Left cardiac atrium (tissue), 4 donors: ENCODE measurements at regions not wholly inside any gene's neighbourhood (a gene's known extent, or its start where the extent isn't known, plus 50 kb on each side); places are given as distances from the start of the nearest gene placed in this dataset.
A peak's percentile ranks its signal among the peaks of the same experiment; 100 is the strongest.
"Not testable (repeated sequence)": the region's sequence is repeated elsewhere in the genome, so short reads cannot be mapped to it uniquely, and the experiment has no call there.

ENCODE experiments used
- ATAC-seq, 2 donors: fragments of 200-7000 bp; cut with Tn5 transposase; one replicate each; pipeline ENCODE4 v1.9.1; 2020; ENCODE audit warnings: mild to moderate bottlenecking in 2 of 2, moderate library complexity in 2 of 2
- DNase-seq: peaks from one replicate; pipeline ENCODE4 v3.0.0-alpha.2; 2020
- intact Hi-C, 2 donors: fragments of 100-400 bp; cut with DNase I; formaldehyde crosslinking; loops; one replicate each; pipeline versions ENCODE4 v1.14.1 to v1.15.1; 2022 to 2023
- donor health status: DM: no; HTN: yes; CAD: no.
- donor health status: DM: no; HTN: yes; CAD: no; lungs with severe emphysema.
- donor health status: DM: yes; HTN: yes; CAD: no.
- donor health status: Dilated cardiomyopathy.

DNA sequence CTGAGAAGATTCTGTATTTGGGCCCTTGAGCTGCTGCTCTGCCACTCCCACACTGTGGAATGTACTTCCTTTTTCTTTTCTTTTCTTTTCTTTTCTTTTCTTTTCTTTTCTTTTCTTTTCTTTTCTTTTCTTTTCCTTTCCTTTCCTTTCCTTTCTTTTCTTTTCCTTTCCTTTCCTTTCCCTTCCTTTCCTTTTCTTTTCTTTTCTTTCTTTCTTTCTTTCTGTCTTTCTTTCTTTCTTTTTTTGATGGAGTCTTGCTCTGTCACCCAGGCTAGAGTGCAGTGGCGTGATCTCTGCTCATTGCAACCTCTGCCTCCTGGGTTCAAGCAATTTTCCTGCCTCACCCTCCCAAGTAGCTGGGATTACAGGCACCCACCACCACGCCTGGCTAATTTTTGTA, 89.8 kb downstream of the DNAAF6 start:
- DNase-seq, ATAC-seq, intact Hi-C loops: not testable (repeated sequence)

GRCh38 chrX:107298276-107298675, 91.9 kb downstream of the DNAAF6 start:
- intact Hi-C loops = no loop called here
- DNase-seq = no peak
- no peak for ATAC-seq

DNA sequence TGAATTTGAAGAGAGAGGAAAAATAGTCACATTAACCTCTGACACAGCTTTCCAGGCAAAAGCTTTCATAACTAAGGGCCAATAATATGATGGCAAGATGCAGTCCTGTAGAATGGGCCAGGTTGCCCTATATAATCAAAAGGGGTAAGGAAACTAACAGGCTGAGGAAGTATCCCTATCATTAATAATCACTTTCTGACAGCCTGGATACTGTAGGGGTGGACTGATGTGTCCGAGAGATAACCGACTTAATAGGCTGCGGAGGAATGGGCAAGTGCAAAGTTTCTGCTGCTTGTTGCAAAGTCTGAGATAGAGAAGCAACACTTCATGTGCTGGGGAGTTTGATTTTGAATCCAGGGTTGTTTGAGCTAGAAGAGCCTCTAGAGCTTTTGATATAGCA, 94.8 kb downstream of the DNAAF6 start:
- no peak for ATAC-seq
- intact Hi-C loops = no loop called here
- no peak for DNase-seq

DNA sequence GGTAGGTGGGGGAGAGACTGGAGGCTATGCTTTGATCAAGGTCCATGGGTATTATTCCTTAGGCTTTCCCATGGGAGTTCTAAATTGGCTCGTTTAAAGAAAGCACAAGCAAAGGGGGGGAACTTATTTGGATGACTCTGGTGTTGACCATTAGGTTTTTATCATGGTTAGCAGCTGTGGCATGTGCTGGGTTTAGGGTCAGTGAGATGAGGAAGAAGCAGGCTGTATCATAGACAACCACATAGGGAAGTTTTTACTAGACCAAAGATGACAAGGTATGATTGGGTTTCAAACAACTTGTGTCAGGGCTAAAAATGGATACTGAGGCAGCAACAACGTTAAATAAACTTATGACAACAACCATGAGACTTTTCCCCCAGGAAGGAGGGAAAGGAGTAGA, 97.7 kb downstream of the DNAAF6 start:
- no peak for DNase-seq
- intact Hi-C loops = no loop called here
- ATAC-seq = no peak

- no peak for DNase-seq
- no peak for ATAC-seq
- intact Hi-C loops = no loop called here
These were observed 117.5 kb downstream of the DNAAF6 start for GRCh38 chrX:107323786-107324492.

GRCh38 chrX:107324493-107325310, 118.3 kb downstream of the DNAAF6 start:
- peak; percentile 68 to 71 for ATAC-seq
- intact Hi-C loops = no loop called here
- DNase-seq = peak; percentile 36

DNA sequence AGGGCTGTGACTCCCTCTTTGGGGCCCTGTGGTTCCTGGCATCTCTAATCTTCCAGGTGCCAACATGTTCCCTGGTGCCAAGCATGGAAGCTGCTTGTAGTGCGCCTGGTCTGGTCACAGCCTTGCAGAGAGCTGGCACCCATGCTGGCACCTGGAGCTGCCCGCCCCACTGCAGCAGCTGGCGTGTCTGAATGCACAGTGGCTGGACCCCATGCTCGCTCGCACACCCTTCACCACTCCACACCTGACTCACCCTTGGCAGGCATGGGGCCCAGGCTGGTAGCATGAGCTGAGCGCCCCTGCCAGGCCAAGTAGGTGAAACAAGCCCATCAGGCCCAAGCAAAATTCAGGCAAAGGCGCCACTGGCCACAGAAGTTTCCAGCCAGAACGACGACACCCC, 119.1 kb downstream of the DNAAF6 start:
- ATAC-seq (no peak), DNase-seq (no peak)
- intact Hi-C loops = no loop called here

- DNase-seq = no peak
- no peak for ATAC-seq
- intact Hi-C loops = no loop called here
These were observed 101.4 kb upstream of the FRMPD3 start for GRCh38 chrX:107348051-107348450.

- DNase-seq (no peak), ATAC-seq (no peak)
- intact Hi-C loops = no loop called here
These were observed 100.5 kb upstream of the FRMPD3 start for GRCh38 chrX:107348990-107349389.

DNA sequence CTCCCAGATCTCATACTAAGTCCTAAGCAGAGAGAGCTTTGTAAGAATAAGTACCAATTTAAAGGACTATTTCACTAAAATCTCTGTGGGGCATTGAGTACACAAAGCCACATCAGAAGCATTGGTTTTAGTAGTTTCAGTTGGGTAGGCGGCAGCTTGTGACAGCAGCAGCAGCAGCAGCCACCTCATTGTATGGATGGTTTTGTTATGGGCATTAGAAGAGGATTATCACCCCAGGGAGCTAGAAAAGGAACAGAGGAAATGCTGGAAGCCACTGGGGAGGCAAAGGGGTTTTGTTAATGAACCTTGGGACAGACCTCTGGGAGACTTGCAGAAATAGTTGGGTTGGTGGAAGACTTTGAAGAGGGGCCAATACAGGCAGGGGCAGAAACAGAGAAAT, 93.9 kb upstream of the FRMPD3 start:
- ATAC-seq (no peak), DNase-seq (no peak)
- intact Hi-C loops = no loop called here

- DNase-seq (no peak), ATAC-seq (no peak)
- intact Hi-C loops = no loop called here
These were observed 88.6 kb upstream of the FRMPD3 start for GRCh38 chrX:107360788-107361360.

- ATAC-seq, intact Hi-C loops, DNase-seq: not testable (repeated sequence)
These were observed 79.3 kb upstream of the FRMPD3 start for GRCh38 chrX:107370185-107370584.

DNA sequence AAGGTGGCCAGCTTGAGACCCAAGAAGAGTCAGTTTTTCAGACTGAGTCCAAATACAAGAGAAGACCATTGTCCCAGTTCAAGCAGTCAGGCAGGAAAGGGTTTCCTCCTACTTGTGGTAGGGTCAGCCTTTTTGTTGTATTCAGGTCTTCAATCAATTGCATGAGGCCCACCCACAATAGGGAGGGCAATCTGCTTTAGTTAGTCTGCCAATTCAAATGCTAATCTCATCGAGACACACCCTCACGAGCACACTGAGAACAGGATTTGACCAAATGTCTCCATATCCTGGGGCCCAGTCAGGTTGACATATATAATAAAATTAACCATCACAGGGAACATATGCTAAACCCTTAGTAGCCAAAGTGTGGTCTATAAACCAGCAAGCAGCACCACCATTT, 75.3 kb upstream of the FRMPD3 start:
- no peak for ATAC-seq
- intact Hi-C loops = no loop called here
- DNase-seq = no peak

- ATAC-seq (no peak), DNase-seq (no peak)
- intact Hi-C loops = no loop called here
These were observed 74.6 kb upstream of the FRMPD3 start for GRCh38 chrX:107374831-107375230.

- ATAC-seq, intact Hi-C loops, DNase-seq: not testable (repeated sequence)
These were observed 73.3 kb upstream of the FRMPD3 start for GRCh38 chrX:107376186-107376585.

- intact Hi-C loops = no loop called here
- ATAC-seq (no peak), DNase-seq (no peak)
These were observed 64.9 kb upstream of the FRMPD3 start for GRCh38 chrX:107384397-107385105.

- ATAC-seq (no peak), DNase-seq (no peak)
- intact Hi-C loops = no loop called here
These were observed 59.7 kb upstream of the FRMPD3 start for GRCh38 chrX:107389726-107390125.

- ATAC-seq, DNase-seq, intact Hi-C loops: not testable (repeated sequence)
These were observed 55.8 kb upstream of the FRMPD3 start for GRCh38 chrX:107393656-107394055.

GRCh38 chrX:107396235-107396634, 53.2 kb upstream of the FRMPD3 start:
- intact Hi-C loops = no loop called here
- DNase-seq = no peak
- no peak for ATAC-seq

- intact Hi-C loops = no loop called here
- ATAC-seq = no peak
- no peak for DNase-seq
These were observed 52.7 kb upstream of the FRMPD3 start for GRCh38 chrX:107396783-107397182.
